ENCODE measurements at regions not wholly inside any gene's neighbourhood (a gene's known extent, or its start where the extent isn't known, plus 50 kb on each side); places are given as distances from the start of the nearest gene placed in this dataset.

- Histone ChIP-seq H3K4me3 (no peak overlapping the region), H3K4me1 (no peaks in the 10 kb centered on the region), H3K27me3 (no peaks in the 10 kb centered on the region), H3K36me3 (no peaks in the 10 kb centered on the region), H3K27ac (no peak overlapping the region), H3K9me3 (no peaks in the 10 kb centered on the region)
- intact Hi-C loops (cut with DNase I): no loop called here
- DNase-seq (no peak), ATAC-seq (no peak)
- TF ChIP-seq POLR2A (IDR thresholded peaks at IDR 0.05) (no peak), CTCF (IDR thresholded peaks at IDR 0.05) (no peak)
- 87% methylated on average over 3 of the region's 3 CpGs for WGBS (ENCODE audit: insufficient coverage, low coverage, low lambda C conversion rate, missing lambda C conversion rate)
These were observed 57.7 kb upstream of the PARD3 start for GRCh38 chr10:34872820-34873219.

- no peak for ATAC-seq
- H3K4me3 ChIP-seq: no peak overlapping the region
- H3K27ac ChIP-seq: no peak overlapping the region
- WGBS (ENCODE audit: insufficient coverage, low coverage, low lambda C conversion rate, missing lambda C conversion rate): 50% methylated on average over 5 of the region's 11 CpGs
- H3K36me3 ChIP-seq: no peaks in the 10 kb centered on the region
- peaks cover 0 to 3% (median 0%) of the 10 kb centered on the region in 4 donors for H3K4me1 ChIP-seq
- no peaks in the 10 kb centered on the region for H3K27me3 ChIP-seq
- H3K9me3 ChIP-seq: no peaks in the 10 kb centered on the region
- DNase-seq: no peak
- TF ChIP-seq CTCF (IDR thresholded peaks at IDR 0.05): no peak
- TF ChIP-seq POLR2A (IDR thresholded peaks at IDR 0.05): no peak
- intact Hi-C loops (cut with DNase I): no loop called here
These were observed 54.2 kb upstream of the PARD3 start for GRCh38 chr10:34869135-34869836.

- DNase-seq (no peak), ATAC-seq (no peak)
- TF ChIP-seq CTCF (IDR thresholded peaks at IDR 0.05) (no peak), POLR2A (IDR thresholded peaks at IDR 0.05) (no peak)
- no peaks in the 10 kb centered on the region for H3K9me3 ChIP-seq
- H3K4me1 ChIP-seq: peaks cover 0 to 3% (median 0%) of the 10 kb centered on the region in 4 donors
- H3K27ac ChIP-seq: no peak overlapping the region
- H3K4me3 ChIP-seq: no peak overlapping the region
- no peaks in the 10 kb centered on the region for H3K27me3 ChIP-seq
- intact Hi-C loops (cut with DNase I): no loop called here
- WGBS (ENCODE audit: insufficient coverage, low coverage, low lambda C conversion rate, missing lambda C conversion rate): 89% methylated on average over 5 of the region's 6 CpGs
- no peaks in the 10 kb centered on the region for H3K36me3 ChIP-seq
These were observed 53.5 kb upstream of the PARD3 start for GRCh38 chr10:34868589-34868988.

GRCh38 chr10:34866848-34867247 lies 51.8 kb upstream of the PARD3 start:
- TF ChIP-seq CTCF (IDR thresholded peaks at IDR 0.05): no peak
- no peak overlapping the region for H3K27ac ChIP-seq
- H3K4me1 ChIP-seq: peaks cover 0 to 3% (median 0%) of the 10 kb centered on the region in 4 donors
- no peak for DNase-seq
- WGBS (ENCODE audit: insufficient coverage, low coverage, low lambda C conversion rate, missing lambda C conversion rate): 58% methylated on average over 3 of the region's 3 CpGs
- H3K27me3 ChIP-seq: no peaks in the 10 kb centered on the region
- no peak overlapping the region for H3K4me3 ChIP-seq
- no peaks in the 10 kb centered on the region for H3K36me3 ChIP-seq
- no peak for ATAC-seq
- no peaks in the 10 kb centered on the region for H3K9me3 ChIP-seq
- intact Hi-C loops (cut with DNase I): no loop called here

Small RNA genes in the stretch of these regions (small RNA-seq; reads per million reads assigned to genes)
- gene RNU6-193P: 0 reads per million in 2 experiments
- gene RNU6-847P: 0 reads per million in 2 experiments
- 0 reads per million in 2 experiments for gene SS18L2P1
